GM12801 (cell line): ENCODE measurements at regions not wholly inside any gene's neighbourhood (a gene's known extent, or its start where the extent isn't known, plus 50 kb on each side); places are given as distances from the start of the nearest gene placed in this dataset.

ENCODE experiments used
- CTCF ChIP-seq: IDR thresholded peaks from one replicate; pipeline ENCODE4 v1.5.1; 2011; ENCODE audit warnings: control low read depth; ENCODE audit not compliant: insufficient read length; ENCODE audit errors: extremely low read depth

GRCh38 chr7:142437741-142438140 lies 179.9 kb upstream of the PRSS58 start:
- no peak for TF ChIP-seq CTCF

GRCh38 chr7:142436601-142437000 lies 178.7 kb upstream of the PRSS58 start:
- TF ChIP-seq CTCF, result no peak

GRCh38 chr7:142434666-142435167 lies 176.9 kb upstream of the PRSS58 start:
- TF ChIP-seq CTCF, result no peak

- no peak for TF ChIP-seq CTCF
Measured at GRCh38 chr7:142432377-142432776, 174.5 kb upstream of the PRSS58 start.

- TF ChIP-seq CTCF, result no peak
Measured at GRCh38 chr7:142431491-142431890, 173.6 kb upstream of the PRSS58 start.

GRCh38 chr7:142428094-142428493 lies 170.2 kb upstream of the PRSS58 start:
- no peak for TF ChIP-seq CTCF

DNA sequence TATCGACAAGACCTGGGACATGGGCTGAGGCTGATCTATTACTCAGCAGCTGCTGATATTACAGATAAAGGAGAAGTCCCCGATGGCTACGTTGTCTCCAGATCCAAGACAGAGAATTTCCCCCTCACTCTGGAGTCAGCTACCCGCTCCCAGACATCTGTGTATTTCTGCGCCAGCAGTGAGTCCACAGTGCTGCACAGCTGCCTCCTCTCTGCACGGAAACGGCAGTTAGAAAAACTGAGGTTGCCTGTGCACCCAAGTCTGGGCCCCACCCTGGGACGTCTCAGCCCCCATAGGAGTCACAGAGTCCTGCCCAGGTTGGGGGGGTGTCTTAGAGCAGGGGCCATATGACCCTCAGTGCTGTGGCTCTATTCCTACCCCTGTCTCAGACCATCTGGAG lies 167.4 kb upstream of the PRSS58 start:
- no peak for TF ChIP-seq CTCF

- no peak for TF ChIP-seq CTCF
Measured at GRCh38 chr7:142422621-142423020, 164.8 kb upstream of the PRSS58 start.
